ENCODE measurements at regions not wholly inside any gene's neighbourhood (a gene's known extent, or its start where the extent isn't known, plus 50 kb on each side); places are given as distances from the start of the nearest gene placed in this dataset.

DNA sequence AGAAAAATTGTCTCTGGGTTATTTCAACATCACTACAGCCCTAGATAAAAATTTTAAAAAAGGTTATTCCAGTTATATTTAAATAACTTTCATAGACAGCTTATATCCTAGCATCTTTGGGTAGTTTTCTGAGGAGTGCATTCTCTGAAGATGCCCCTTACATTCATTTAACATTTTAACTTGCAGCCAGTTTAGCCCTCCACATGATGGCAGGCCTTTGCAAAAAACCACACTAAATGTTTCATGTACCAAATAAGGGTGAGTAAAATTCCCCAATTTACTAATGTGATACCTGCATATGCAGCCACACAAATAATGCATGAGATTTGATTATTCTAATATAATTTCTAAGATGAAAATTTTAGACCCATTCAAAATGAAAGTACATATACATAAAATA, 108.4 kb upstream of the ZWINT start:
- no peak for ATAC-seq

DNA sequence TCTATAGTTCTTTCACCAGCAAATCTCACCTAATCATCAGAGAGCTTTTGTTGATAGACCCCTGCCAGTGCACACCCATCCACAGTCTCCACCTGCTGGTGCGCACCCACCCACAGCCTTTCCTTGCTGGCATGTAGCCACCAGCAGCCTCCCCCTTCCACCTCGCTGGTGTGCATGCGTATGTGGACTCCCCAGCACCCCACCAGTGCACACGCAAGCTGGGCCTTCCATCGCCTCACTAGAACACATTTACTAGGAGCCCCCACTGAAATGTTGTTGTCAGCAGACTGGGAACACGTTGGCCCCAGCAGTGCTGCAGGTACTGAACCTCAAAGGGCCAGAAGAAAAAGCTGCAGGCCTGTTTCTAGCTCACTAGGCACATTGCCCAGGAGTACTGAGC, 104.9 kb upstream of the ZWINT start:
- ATAC-seq: no peak
- TF ChIP-seq, protein P1, sequence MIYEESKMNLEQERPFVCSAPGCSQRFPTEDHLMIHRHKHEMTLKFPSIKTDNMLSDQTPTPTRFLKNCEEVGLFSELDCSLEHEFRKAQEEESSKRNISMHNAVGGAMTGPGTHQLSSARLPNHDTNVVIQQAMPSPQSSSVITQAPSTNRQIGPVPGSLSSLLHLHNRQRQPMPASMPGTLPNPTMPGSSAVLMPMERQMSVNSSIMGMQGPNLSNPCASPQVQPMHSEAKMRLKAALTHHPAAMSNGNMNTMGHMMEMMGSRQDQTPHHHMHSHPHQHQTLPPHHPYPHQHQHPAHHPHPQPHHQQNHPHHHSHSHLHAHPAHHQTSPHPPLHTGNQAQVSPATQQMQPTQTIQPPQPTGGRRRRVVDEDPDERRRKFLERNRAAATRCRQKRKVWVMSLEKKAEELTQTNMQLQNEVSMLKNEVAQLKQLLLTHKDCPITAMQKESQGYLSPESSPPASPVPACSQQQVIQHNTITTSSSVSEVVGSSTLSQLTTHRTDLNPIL (CRISPR knock-in tag; IDR thresholded peaks at IDR 0.05; ENCODE audit: low read depth): no peak
- TF ChIP-seq ARNTL (CRISPR knock-in tag; IDR thresholded peaks at IDR 0.05; ENCODE audit: borderline replicate concordance, low read depth): no peak
- no peak for TF ChIP-seq ESRRG (CRISPR knock-in tag; IDR thresholded peaks at IDR 0.05)
- TF ChIP-seq ZNF8 (CRISPR knock-in tag; IDR thresholded peaks at IDR 0.05): no peak
- no peak for TF ChIP-seq SNAI2 (CRISPR knock-in tag; IDR thresholded peaks at IDR 0.05)
- TF ChIP-seq TCF4 (CRISPR knock-in tag; IDR thresholded peaks at IDR 0.05; ENCODE audit: borderline replicate concordance): no peak
- no peak for TF ChIP-seq GLIS3 (CRISPR knock-in tag; IDR thresholded peaks at IDR 0.05)
- TF ChIP-seq TSHZ2 (CRISPR knock-in tag; IDR thresholded peaks at IDR 0.05): no peak
- no peak for TF ChIP-seq PPARA (CRISPR knock-in tag; IDR thresholded peaks at IDR 0.05; ENCODE audit: borderline replicate concordance)
- no peak for TF ChIP-seq POU6F1 (CRISPR knock-in tag; IDR thresholded peaks at IDR 0.05; ENCODE audit: borderline replicate concordance, low read depth)
- no peak for TF ChIP-seq RARB (CRISPR knock-in tag; IDR thresholded peaks at IDR 0.05)
- TF ChIP-seq CSRNP3 (CRISPR knock-in tag; IDR thresholded peaks at IDR 0.05): no peak
- TF ChIP-seq ISL1 (CRISPR knock-in tag; IDR thresholded peaks at IDR 0.05): no peak
- no peak for TF ChIP-seq OSR1 (CRISPR knock-in tag; IDR thresholded peaks at IDR 0.05)

More for the DNA sequence above, 108.4 kb upstream of the ZWINT start:
- TF ChIP-seq, protein P1 (CRISPR knock-in tag; IDR thresholded peaks at IDR 0.05; ENCODE audit: low read depth): no peak
- TF ChIP-seq ZC3H10 (CRISPR knock-in tag; IDR thresholded peaks at IDR 0.05) (no peak), BACH2 (CRISPR knock-in tag; IDR thresholded peaks at IDR 0.05; ENCODE audit: borderline replicate concordance) (no peak), TOX (CRISPR knock-in tag; IDR thresholded peaks at IDR 0.05; ENCODE audit: borderline replicate concordance) (no peak), TCF4 (CRISPR knock-in tag; IDR thresholded peaks at IDR 0.05; ENCODE audit: borderline replicate concordance) (no peak), PPARA (CRISPR knock-in tag; IDR thresholded peaks at IDR 0.05; ENCODE audit: borderline replicate concordance) (no peak), ZFP3 (CRISPR knock-in tag; IDR thresholded peaks at IDR 0.05) (no peak), OSR1 (CRISPR knock-in tag; IDR thresholded peaks at IDR 0.05) (no peak), CSDC2 (CRISPR knock-in tag; IDR thresholded peaks at IDR 0.05) (no peak), RARB (CRISPR knock-in tag; IDR thresholded peaks at IDR 0.05) (no peak), POU6F1 (CRISPR knock-in tag; IDR thresholded peaks at IDR 0.05; ENCODE audit: borderline replicate concordance, low read depth) (no peak), ISL1 (CRISPR knock-in tag; IDR thresholded peaks at IDR 0.05) (no peak), SNAI2 (CRISPR knock-in tag; IDR thresholded peaks at IDR 0.05) (no peak), CSRNP3 (CRISPR knock-in tag; IDR thresholded peaks at IDR 0.05) (no peak), PATZ1 (CRISPR knock-in tag; IDR thresholded peaks at IDR 0.05; ENCODE audit: borderline replicate concordance) (no peak)
